Left lobe of liver (tissue), 2 donors: ENCODE measurements at regions not wholly inside any gene's neighbourhood (a gene's known extent, or its start where the extent isn't known, plus 50 kb on each side); places are given as distances from the start of the nearest gene placed in this dataset.

Experiments
- ATAC-seq: fragments of 200-7000 bp; cut with Tn5 transposase; one replicate; pipeline ENCODE4 v1.9.1; 2020; ENCODE audit warnings: mild to moderate bottlenecking, moderate library complexity
- DNase-seq: peaks from one replicate; pipeline ENCODE4 v3.0.0-alpha.2; 2020; ENCODE audit warnings: low spot score
- donor health status: DM: no; HTN: no; CAD: no; lungs with moderate emphysema.
- donor health status: DM: no; HTN: yes; CAD: no.

DNA sequence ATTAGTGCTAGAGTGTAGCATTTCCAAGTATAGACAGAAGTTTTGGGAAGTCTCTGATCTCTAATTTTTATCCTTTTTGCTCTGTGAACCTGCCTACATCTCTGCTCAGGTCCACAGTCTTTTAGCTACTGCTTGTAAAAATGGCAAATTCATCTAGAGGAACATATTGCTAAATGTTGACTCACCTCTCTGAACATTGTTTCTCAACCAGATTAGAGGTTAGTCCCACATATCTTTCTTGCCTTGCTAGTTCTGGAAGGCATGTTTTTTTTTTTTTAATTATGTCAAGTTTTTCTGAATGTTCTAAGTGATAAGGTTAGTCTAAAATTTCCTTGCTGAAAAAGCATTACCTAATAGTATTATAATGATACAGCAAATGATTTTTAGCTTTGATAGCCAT, 2889.6 kb upstream of the PCDH20 start:
- ATAC-seq (no peak), DNase-seq (no peak)

DNA sequence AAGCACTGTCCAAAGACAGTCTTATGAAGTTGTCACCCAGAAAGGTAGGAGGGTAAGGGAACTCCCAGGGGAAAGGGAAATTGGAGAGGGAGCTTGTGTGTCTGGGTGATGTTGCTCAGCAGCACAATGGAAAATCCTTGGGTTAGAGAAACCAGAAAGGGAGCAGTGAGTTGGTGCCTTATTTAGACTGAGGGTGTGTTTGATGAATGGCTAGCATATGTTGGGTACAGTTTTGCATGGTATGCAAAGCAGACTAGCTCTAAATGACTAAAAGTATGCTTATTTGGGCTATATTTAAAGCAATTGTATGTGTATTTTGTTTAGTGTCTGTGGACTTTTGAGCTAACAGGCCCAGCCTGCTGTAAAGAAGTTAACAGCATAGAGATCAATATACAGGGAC, 2884.6 kb upstream of the PCDH20 start:
- no peak for ATAC-seq
- DNase-seq = no peak

DNA sequence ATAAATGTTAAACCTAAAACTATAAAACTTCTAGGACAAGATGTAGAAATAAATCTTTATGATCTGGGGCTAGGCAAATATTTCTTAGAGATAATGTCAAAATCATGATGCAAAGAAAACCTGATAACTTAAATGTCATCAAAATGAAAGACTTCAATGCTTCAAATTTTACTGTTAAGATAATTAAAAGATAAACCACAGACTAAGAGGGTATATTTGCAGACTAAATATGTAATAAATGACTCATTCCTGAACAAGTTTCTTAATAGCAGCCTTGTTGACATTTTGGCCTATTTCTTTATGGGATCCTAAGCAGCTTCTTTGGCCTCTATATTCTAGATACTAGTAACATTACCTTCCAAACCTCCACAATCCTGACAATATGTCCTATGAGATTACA, 2878.3 kb upstream of the PCDH20 start:
- ATAC-seq (no peak), DNase-seq (no peak)

DNA sequence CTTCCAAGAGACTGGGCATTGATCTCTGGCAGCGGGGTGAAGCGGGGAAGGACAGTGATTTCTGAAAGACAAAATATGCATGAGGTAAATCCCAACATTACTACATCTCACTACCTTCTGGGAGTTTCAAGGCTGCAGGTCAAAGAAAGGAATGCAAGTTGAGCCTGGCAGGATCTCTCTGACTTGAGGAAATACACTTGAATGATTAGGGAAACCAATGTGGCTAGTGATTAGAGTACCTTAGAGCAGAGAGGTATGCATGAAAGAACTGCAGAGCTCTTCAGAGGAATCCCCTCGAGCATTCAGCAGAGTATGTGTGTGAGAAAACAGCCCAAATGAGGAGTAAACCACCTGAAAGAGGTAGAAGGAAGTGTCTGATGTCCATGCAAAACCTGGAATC, 2874.1 kb upstream of the PCDH20 start:
- no peak for ATAC-seq
- no peak for DNase-seq

DNA sequence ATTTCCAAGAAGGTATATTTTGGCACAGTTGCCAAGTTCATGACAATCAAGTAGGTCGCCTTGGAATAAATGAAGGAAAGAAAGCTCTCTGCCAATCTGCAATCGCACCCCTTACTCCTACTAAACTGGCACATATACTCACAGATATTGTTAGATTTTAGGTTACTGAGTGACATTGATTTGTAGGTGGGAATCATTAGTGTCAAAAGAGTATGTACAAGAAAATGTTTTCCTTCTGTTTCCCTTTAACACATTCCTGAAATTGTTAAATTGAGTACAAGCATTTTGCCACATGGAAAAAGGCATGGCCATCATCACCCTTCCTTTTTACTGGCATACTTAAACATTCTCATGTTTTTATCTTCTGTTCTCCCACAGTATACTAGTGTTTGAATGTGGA, 2868.3 kb upstream of the PCDH20 start:
- no peak for DNase-seq
- no peak for ATAC-seq

DNA sequence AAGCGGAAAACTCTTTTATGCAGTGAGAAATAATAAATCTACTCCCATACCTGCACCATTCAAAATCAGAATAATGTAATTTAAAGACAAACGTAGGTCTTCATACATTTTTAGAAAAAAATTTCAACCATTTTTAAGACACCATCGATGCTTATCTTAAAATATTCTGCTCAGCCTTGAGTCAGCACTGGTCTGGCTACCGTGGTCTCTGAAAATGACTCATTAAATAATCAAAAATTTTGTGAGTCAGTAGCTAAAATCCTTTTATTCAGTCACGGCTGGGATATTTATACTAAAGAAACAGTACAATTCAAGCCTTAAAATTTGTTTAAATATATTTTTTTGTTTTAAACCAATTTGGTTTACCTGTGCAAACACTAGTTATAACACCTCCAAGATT, 2862.8 kb upstream of the PCDH20 start:
- DNase-seq = no peak
- ATAC-seq = no peak

DNA sequence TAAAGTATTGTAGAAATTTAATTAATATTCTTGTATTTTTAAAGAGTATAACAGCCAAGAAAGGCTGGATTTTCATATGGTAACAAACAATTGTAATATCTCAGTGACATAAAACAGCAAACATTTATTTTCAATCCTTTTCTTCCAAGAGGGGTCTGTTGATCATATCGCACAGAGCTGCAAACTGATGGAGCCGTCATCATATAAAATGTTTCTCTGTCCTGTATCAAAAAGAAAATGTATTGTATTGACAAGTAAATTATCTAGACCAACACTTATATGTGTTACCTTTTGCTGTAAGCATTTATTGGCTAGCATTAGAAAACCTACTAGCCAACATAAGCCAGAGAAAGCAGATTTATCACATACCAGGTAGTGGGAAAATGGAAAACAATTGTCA, 2861.4 kb upstream of the PCDH20 start:
- ATAC-seq = no peak
- no peak for DNase-seq

DNA sequence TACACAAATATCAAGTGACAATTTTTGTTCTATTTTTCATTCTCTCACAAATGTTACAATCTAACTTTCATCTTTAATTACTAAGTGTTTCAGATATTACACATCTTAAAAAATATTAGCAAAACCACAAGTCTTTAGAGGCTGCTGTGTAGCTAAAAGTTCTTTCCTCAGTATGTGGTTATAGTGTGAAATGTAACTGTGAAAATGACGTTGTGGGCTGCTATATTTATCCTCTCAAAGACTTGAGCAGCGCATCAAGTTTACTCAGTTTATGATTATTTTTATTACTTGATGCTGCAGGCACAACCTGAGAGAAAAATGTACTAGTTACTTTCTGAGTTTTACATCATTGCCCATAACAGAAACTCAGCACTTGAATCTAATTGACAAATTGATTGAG, 2860.6 kb upstream of the PCDH20 start:
- DNase-seq (no peak), ATAC-seq (no peak)

DNA sequence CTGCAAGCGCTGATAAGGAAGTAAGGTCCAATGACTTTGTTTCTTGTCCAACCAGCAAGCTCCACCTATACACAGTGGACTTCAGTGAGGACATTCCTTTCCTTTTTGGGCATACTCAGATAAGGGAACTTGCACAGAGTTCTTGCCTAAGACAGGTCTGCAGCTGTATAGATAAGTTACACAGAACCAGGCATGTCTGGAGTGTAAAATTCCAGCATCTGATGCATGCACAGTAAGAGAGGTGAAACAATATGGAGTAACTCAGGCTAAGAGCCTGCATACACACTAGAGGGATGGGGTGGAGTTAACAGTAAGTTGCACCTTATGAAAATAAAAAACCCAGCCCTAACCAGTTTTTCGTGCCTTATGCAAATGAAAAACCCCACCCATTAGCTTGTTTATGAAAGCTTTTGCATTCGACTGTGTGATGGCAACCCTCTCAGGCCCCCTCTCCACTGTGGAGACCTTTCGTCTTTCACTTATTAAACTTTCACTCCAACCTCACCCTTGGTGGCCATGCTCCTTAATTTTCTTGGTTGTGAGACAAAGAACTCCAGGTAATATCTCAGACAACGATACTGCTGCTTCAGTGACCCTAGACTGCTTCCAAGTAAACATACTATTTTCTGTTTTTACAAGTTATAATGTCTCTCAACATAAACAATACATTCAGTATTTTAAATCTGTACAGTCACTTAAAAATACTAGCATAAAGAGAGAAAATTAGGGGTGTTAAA, 2859.0 kb upstream of the PCDH20 start:
- DNase-seq = no peak
- no peak for ATAC-seq

DNA sequence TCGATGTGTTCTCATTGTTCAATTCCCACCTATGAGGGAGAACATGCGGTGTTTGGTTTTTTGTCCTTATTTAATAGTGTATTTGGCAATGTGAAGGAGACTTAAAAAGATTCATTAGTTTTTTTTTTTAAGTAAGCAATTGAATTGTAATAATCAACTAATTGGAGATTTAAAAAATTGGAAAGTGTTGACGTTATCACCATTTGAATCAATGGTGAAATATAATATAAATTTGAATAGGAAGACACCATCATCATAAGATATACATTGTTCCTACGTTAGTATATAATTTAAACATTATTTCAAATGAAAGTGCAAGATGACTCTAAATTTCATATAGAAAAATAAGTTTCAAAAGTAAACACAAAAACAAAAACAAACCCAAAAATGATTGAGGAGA, 2858.1 kb upstream of the PCDH20 start:
- DNase-seq = no peak

DNA sequence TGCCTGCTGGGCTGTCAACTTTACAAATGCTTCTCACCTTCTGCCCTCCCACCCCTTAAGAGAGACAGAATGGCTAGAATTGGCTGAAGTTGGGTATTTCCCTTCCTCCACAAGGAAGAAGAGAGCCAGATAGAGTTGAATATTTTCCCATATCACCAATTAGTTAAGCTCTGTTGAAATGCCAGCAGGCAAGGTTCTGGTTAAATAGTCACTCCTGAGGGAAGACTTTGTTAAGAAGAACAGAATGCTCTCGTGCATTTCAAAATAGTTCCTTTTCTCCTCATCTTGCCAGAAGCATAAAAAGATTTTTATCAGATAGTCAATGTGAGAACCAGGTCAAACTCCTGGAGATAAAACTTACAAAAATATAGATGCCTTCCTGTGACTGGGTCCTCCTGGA, 2857.0 kb upstream of the PCDH20 start:
- DNase-seq (no peak), ATAC-seq (no peak)

More for the DNA sequence above, 2858.1 kb upstream of the PCDH20 start:
- ATAC-seq = no peak

DNA sequence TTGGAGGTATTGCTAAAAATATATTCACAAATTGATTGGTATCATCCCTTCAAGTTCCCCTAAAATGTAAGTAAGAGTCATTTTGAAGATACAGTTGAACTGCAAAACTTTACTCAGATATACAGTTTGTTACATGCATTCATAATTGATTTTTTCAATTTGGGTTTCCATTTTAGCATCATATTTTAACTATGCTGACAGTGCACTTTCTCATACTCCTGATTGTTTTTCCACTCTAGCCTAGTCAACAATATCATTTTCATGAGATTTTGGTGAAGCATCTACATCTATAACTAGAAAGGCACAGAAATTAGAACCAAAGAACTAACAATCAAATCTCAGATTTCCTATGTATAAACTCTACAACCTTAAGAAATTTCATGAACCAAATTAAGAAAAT, 2850.4 kb upstream of the PCDH20 start:
- ATAC-seq (no peak), DNase-seq (no peak)

DNA sequence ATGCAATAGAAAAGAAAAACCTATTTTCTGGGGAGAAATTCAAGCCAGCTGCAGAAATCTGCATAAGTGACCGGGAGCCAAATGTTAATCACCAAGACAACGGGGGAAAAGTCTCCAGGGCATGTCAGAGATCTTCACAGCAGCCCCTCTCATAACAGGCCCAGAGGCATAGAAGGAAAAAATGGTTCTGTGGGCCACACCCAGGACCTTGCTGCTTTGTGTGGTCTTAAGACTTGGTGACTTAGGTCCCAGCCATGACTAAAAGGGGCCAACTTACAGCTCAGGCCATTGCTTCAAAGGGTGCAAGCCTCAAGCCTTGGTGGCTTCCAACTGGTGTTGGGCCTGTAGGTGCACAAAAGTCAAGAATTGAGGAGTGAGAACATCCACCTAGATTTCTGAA, 2847.6 kb upstream of the PCDH20 start:
- ATAC-seq (no peak), DNase-seq (no peak)

DNA sequence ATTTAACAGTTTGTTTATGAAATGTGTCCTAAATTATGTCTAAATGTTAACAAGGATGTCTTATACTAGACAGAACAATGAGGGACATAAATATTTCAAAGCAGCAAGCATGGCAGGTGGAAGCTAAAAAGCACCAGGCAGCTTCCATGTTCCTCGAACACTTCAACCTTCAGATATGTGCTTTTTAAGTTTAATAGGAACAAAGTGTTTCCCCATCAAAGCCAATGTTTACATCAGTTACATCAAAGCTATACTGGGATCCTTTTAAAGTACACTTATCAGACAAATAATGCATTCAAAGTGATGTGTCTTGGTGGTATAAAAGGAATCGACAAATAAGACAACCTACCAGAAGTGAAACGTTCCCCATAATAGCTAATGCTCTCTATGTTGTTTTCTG, 2841.1 kb upstream of the PCDH20 start:
- no peak for ATAC-seq
- DNase-seq = no peak

DNA sequence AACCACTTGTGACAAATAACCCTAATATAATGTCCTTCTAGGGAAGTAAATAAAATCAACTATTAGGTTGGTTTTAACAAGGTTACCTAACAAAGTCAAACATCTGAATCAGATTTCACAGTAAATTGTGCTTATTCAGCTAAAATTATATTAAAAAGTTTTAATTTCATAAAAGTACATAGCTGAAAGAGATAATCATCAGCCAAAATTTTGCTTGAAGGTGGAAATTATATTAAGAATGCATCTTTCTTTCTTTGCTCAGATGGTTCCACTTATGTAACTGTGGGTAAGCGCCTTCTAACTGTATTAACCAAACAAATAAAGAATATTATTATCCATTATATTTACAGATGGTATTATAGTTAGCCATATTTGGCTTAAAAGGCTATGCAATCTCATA, 2840.3 kb upstream of the PCDH20 start:
- no peak for DNase-seq
- ATAC-seq = no peak

DNA sequence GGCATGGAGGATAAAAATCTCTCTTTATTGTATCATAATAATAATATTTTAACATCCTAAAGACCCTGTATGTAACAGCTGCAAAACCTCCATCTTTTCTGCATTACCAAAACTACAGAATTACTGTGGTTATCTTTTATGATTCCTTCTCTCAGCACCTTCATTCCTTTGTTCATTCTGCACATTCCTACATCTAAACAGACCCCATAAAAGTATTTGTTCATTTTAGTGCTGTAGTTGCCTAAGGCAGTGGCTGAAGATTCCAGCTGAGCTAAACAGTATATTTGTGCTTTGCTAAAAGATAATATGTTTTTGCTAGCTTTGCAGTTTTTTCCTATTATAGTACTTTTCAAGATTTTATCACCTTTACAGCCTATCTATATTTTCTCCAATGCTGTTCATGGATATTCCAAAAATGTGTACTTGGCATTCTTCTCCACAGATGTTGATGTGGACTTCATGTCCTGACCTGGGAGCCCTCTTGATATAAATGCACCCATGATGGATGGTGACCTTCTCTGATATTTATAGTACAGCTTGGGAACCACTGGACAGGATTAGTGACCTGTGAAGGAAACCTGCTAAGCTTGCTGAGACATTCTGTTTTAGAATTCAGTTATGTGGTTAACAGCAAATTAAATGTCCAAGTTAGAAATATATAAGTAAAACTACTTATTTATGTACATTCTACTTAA, 2832.9 kb upstream of the PCDH20 start:
- DNase-seq (no peak), ATAC-seq (no peak)

DNA sequence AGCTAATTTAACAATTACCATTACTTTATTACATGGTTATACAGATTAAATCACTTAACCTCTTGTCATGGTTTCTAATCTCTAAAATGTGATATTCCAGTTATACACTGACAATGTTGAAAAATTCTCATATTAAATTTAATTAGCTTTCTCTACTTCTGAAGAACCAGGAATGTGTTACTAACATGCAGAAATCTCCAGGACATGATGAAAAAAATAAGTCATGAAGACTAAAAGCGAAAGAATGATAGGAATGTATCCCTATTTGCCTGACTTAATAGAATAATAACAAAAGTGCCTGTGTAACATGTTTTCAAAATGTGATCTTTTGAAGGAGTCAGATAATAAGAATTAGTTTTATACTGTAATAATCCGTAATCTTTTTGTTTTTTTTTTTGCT, 2823.7 kb upstream of the PCDH20 start:
- no peak for DNase-seq
- ATAC-seq = no peak

DNA sequence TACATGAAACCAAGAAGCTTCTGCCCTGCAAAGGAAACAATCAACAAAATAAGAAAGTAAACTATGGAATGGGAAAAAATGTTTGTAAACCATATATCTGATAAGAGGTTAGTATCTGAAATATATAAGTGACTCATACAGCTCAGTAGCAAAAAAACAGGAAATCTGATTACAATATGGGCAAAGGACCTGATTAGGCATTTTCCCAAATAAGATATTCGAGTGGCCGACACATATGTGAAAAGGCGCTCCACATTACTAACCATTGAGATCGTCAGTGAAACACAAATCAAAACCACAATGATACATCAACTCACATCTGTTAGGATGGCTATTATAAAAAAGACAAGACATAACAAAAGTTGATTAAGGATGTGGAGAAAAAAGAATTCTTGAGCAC, 2818.6 kb upstream of the PCDH20 start:
- ATAC-seq = no peak
- no peak for DNase-seq

DNA sequence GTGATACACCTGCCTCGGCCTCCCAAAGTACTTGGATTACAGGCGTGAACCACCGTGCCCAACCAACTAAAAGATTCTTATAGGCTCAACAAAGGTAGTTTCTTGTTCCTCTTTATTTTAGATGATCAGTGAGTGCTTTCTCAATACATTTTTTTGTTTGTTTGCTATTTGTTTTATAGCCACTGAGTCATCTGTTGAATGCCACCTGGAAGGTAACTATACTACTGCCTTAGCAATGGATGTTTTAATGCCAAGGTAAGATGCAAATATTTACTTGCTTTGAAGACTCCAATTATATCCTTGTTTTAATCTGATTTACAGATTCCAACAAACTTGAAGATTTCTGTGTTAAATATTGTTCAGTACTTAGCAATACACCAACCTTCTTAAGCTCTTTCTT, 2807.4 kb upstream of the PCDH20 start:
- no peak for DNase-seq
- ATAC-seq = no peak

DNA sequence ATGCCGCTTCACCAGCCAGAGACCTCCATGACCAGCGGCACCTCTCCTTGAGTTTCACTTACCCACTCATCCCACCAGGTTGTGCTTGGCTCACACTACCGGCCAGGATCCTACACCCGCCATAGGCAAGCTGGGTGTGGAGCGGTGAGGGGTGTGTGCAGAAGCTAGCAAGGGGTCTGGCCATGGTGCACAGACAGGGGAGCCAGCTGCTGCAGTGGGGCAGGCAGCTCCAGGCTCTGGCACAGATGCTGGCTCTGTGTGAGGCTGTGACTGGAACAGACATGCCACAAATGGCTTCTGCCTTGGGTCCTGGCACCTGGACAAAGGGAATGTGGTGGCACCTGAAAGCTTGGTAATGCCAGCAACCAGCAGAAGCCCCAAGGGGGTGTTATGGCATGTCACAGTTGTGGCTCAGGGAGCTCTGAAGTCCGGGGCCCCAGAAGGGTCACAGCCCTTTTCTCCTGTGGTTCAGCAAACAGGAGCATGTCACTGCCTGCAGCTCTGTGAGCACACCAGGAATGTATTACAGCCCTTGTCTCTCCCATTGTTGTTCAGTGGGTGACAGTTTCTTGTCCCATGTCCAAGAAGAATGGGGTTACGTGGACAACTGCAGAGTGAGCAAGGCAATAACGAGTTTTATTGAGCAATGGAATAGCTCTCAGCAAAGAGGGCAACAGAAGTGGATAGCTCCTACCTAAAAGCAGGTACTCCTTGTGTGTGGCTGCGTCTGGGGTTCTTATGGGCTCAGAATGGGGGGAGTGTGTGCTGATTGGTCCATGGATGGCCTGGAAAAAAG, 2791.0 kb upstream of the PCDH20 start:
- DNase-seq = no peak
- ATAC-seq = no peak

DNA sequence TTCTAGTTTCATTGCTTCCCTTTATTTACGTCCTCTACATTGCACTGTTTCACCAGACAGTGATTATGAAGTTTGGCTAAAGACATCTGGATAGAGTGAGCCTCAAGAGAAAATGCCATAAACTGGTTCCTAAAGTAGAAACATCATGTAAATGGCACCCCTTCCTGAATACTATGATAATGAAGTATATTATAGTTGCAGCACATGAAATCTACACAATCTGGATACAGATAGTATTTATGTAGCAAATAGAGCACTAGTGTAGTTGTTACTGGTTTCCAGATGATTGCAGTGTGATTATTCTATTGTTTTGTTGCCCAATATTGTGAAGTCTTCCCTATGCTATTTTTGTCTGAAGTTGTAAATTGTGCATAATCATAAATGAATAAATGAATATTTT, 2786.9 kb upstream of the PCDH20 start:
- no peak for ATAC-seq

DNA sequence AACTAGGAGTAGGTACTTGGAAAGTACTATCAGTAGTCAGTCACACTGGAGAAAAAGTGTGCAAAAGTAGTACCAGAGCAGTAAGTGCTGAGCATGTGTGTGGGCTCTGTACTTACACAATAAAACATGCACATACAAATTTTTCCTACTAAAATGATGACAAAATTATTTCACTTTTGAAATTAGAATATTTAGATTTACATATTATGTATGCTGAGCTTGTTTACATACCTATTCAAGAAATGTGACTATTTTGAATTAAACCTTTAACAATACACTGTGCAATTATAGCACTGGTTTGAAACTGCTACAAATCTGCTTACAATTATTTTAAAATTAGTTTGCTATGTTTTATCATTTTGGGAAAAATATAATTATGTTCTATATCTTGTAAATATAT, 2781.6 kb upstream of the PCDH20 start:
- DNase-seq (no peak), ATAC-seq (no peak)

More for the DNA sequence above, 2786.9 kb upstream of the PCDH20 start:
- no peak for DNase-seq
